Osteocyte (in vitro differentiated cells): ENCODE measurements at regions not wholly inside any gene's neighbourhood (a gene's known extent, or its start where the extent isn't known, plus 50 kb on each side); places are given as distances from the start of the nearest gene placed in this dataset.
"Not testable (repeated sequence)": the region's sequence is repeated elsewhere in the genome, so short reads cannot be mapped to it uniquely, and the experiment has no call there.

ENCODE experiments used
- DNase-seq: peaks from one replicate; pipeline ENCODE4 v3.0.0; 2021; ENCODE audit warnings: mixed read lengths; ENCODE audit not compliant: unreplicated experiment; ENCODE audit errors: extremely low spot score
- H3K27ac Mint-ChIP-seq: one replicate; pipeline ENCODE4 v1.8.0; 2021; ENCODE audit warnings: mild to moderate bottlenecking, mixed read lengths; ENCODE audit not compliant: unreplicated experiment
- H3K27me3 Mint-ChIP-seq: one replicate; pipeline ENCODE4 v1.8.0; 2021; ENCODE audit warnings: mixed read lengths; ENCODE audit not compliant: unreplicated experiment
- H3K36me3 Mint-ChIP-seq: one replicate; pipeline ENCODE4 v1.8.0; 2021; ENCODE audit warnings: mixed read lengths; ENCODE audit not compliant: unreplicated experiment
- H3K4me1 Mint-ChIP-seq: one replicate; pipeline ENCODE4 v1.8.0; 2021; ENCODE audit warnings: mixed read lengths; ENCODE audit not compliant: unreplicated experiment
- H3K4me3 Mint-ChIP-seq: one replicate; pipeline ENCODE4 v1.8.0; 2021; ENCODE audit warnings: mild to moderate bottlenecking, moderate library complexity, mixed read lengths; ENCODE audit not compliant: unreplicated experiment
- H3K9me3 Mint-ChIP-seq: one replicate; pipeline ENCODE4 v1.8.0; 2021; ENCODE audit warnings: mixed read lengths; ENCODE audit not compliant: unreplicated experiment
- CTCF ChIP-seq: fragments of 200-600 bp; sonication (generic); IDR thresholded peaks from 2 replicates; pipeline ENCODE4 v1.5.0; 2021; ENCODE audit warnings: antibody characterized with exemption, mild to moderate bottlenecking, moderate library complexity

GRCh38 chr11:134984421-134984820 lies 572.4 kb upstream of the B3GAT1 start:
- Mint-ChIP-seq H3K9me3 (no peaks in the 10 kb centered on the region), H3K27ac (no peak overlapping the region), H3K36me3 (no peaks in the 10 kb centered on the region), H3K4me1 (no peaks in the 10 kb centered on the region), H3K27me3 (peaks cover 15% of the 10 kb centered on the region), H3K4me3 (no peak overlapping the region)
- DNase-seq: peak; percentile 62
- TF ChIP-seq CTCF: no peak

GRCh38 chr11:134982432-134982831 lies 570.4 kb upstream of the B3GAT1 start:
- H3K9me3 Mint-ChIP-seq, H3K27ac Mint-ChIP-seq, H3K4me1 Mint-ChIP-seq, H3K4me3 Mint-ChIP-seq, H3K36me3 Mint-ChIP-seq: not testable (repeated sequence)
- H3K27me3 Mint-ChIP-seq: peaks cover 15% of the 10 kb centered on the region
- peak; percentile 59 for DNase-seq

- no peak for TF ChIP-seq CTCF
- H3K9me3 Mint-ChIP-seq: no peaks in the 10 kb centered on the region
- no peaks in the 10 kb centered on the region for H3K36me3 Mint-ChIP-seq
- DNase-seq: peak; percentile 59
- no peak overlapping the region for H3K4me3 Mint-ChIP-seq
- H3K27me3 Mint-ChIP-seq: peaks cover 10% of the 10 kb centered on the region
- no peaks in the 10 kb centered on the region for H3K4me1 Mint-ChIP-seq
- no peak overlapping the region for H3K27ac Mint-ChIP-seq
These were observed 569.8 kb upstream of the B3GAT1 start for GRCh38 chr11:134981835-134982234.

- peak; percentile 78 for DNase-seq
- H3K27ac Mint-ChIP-seq: no peak overlapping the region
- H3K4me1 Mint-ChIP-seq: no peaks in the 10 kb centered on the region
- H3K27me3 Mint-ChIP-seq: peaks cover 10% of the 10 kb centered on the region
- no peak for TF ChIP-seq CTCF
- no peaks in the 10 kb centered on the region for H3K9me3 Mint-ChIP-seq
- H3K4me3 Mint-ChIP-seq: no peak overlapping the region
- no peaks in the 10 kb centered on the region for H3K36me3 Mint-ChIP-seq
These were observed 569.0 kb upstream of the B3GAT1 start for GRCh38 chr11:134980819-134981710.

- H3K27me3 Mint-ChIP-seq: peaks cover 12% of the 10 kb centered on the region
- H3K4me3 Mint-ChIP-seq, H3K9me3 Mint-ChIP-seq, H3K4me1 Mint-ChIP-seq, H3K36me3 Mint-ChIP-seq, H3K27ac Mint-ChIP-seq: not testable (repeated sequence)
- DNase-seq: peak; percentile 49
These were observed 567.0 kb upstream of the B3GAT1 start for GRCh38 chr11:134979089-134979457.

GRCh38 chr11:134978388-134979088 lies 566.5 kb upstream of the B3GAT1 start:
- DNase-seq: peak; percentile 51
- Mint-ChIP-seq H3K27ac (no peak overlapping the region), H3K4me1 (no peaks in the 10 kb centered on the region), H3K9me3 (no peaks in the 10 kb centered on the region), H3K27me3 (peaks cover 9% of the 10 kb centered on the region), H3K4me3 (no peak overlapping the region), H3K36me3 (no peaks in the 10 kb centered on the region)
- peak; percentile 15 for TF ChIP-seq CTCF
